Neuronal stem cell (in vitro differentiated cells): ENCODE measurements at regions not wholly inside any gene's neighbourhood (a gene's known extent, or its start where the extent isn't known, plus 50 kb on each side); places are given as distances from the start of the nearest gene placed in this dataset.

Experiments used
- DNase-seq: peaks from one replicate; pipeline ENCODE4 v3.0.0-alpha.2; 2013; ENCODE audit warnings: low spot score
- H2AFZ ChIP-seq: one replicate; pipeline ENCODE4 v1.6.1; 2013; ENCODE audit warnings: mild to moderate bottlenecking, low read length, inconsistent platforms
- H2AK5ac ChIP-seq: 2 replicates; pipeline ENCODE4 v1.6.1; 2013; ENCODE audit warnings: low read depth, mild to moderate bottlenecking, inconsistent platforms, low read length, moderate library complexity, mixed read lengths
- H2BK120ac ChIP-seq: 2 replicates; pipeline ENCODE4 v1.6.1; 2013; ENCODE audit warnings: low read depth, mild to moderate bottlenecking, inconsistent platforms, low read length, moderate library complexity, mixed read lengths
- H2BK12ac ChIP-seq: one replicate; pipeline ENCODE4 v1.6.1; 2013; ENCODE audit warnings: low read length, inconsistent platforms
- H2BK15ac ChIP-seq: 2 replicates; pipeline ENCODE4 v1.6.1; 2013; ENCODE audit warnings: mild to moderate bottlenecking, low read length, inconsistent platforms, mixed read lengths
- H2BK5ac ChIP-seq: one replicate; pipeline ENCODE4 v1.6.1; 2013; ENCODE audit warnings: inconsistent platforms, mild to moderate bottlenecking, low read length, moderate library complexity
- H3K14ac ChIP-seq: one replicate; pipeline ENCODE4 v1.6.1; 2013; ENCODE audit warnings: low read length, inconsistent platforms
- H3K18ac ChIP-seq: 2 replicates; pipeline ENCODE4 v1.6.1; 2013; ENCODE audit warnings: low read length, inconsistent platforms
- H3K23ac ChIP-seq: 2 replicates; pipeline ENCODE4 v1.6.1; 2013; ENCODE audit warnings: low read depth, mild to moderate bottlenecking, mixed read lengths, low read length, inconsistent platforms; ENCODE audit not compliant: poor library complexity
- H3K27ac ChIP-seq: replicated peaks from 3 replicates; pipeline ENCODE4 v1.5.1; 2013; ENCODE audit warnings: low read length, inconsistent platforms
- H3K27me3 ChIP-seq, 3 experiments: 2 replicates each; pipeline ENCODE4 v1.6.1; 2013; ENCODE audit warnings: low read length in 3 of 3, mild to moderate bottlenecking in 2 of 3, inconsistent platforms in 1 of 3, low read depth in 1 of 3, mixed read lengths in 1 of 3, moderate library complexity in 1 of 3; ENCODE audit not compliant: control insufficient read depth in 3 of 3, insufficient read depth in 3 of 3
- H3K36me3 ChIP-seq, 2 donors: replicated peaks in 1 of 2; 2 replicates each; pipeline ENCODE4 v1.6.1; 2013; ENCODE audit warnings: low read length in 2 of 2; ENCODE audit not compliant: control insufficient read depth in 2 of 2, insufficient read depth in 2 of 2
- H3K4ac ChIP-seq: 2 replicates; pipeline ENCODE4 v1.6.1; 2013; ENCODE audit warnings: inconsistent platforms, mild to moderate bottlenecking, low read length, moderate library complexity
- H3K4me1 ChIP-seq, 2 donors: 1 replicate in 1 of 2; 2 replicates in 1 of 2; pipeline ENCODE4 v1.6.1; 2013; ENCODE audit warnings: low read length in 2 of 2, low read depth in 1 of 2; ENCODE audit not compliant: control insufficient read depth in 2 of 2, insufficient read depth in 1 of 2
- H3K4me2 ChIP-seq: one replicate; pipeline ENCODE4 v1.6.1; 2013; ENCODE audit warnings: mild to moderate bottlenecking, low read length, inconsistent platforms; ENCODE audit not compliant: insufficient read depth, poor library complexity, severe bottlenecking
- H3K4me3 ChIP-seq, 2 donors: 2 replicates each; pipeline ENCODE4 v1.5.1; 2013; ENCODE audit warnings: low read length in 2 of 2, mild to moderate bottlenecking in 2 of 2, inconsistent platforms in 1 of 2, moderate library complexity in 1 of 2
- H3K79me1 ChIP-seq: one replicate; pipeline ENCODE4 v1.6.1; 2013; ENCODE audit warnings: low read depth, mild to moderate bottlenecking, inconsistent platforms, low read length, moderate library complexity
- H3K9ac ChIP-seq: one replicate; pipeline ENCODE4 v1.6.1; 2013; ENCODE audit warnings: mild to moderate bottlenecking, low read depth, low read length, inconsistent platforms; ENCODE audit not compliant: poor library complexity
- H3K9me3 ChIP-seq, 2 donors: replicated peaks in 1 of 2; 2 replicates each; pipeline versions ENCODE3 to v1.6.1; 2013; ENCODE audit warnings: low read length in 2 of 2, mild to moderate bottlenecking in 2 of 2, inconsistent platforms in 1 of 2, low read depth in 1 of 2, mixed read lengths in 1 of 2, moderate library complexity in 1 of 2; ENCODE audit not compliant: control insufficient read depth in 2 of 2, insufficient read depth in 1 of 2
- H4K8ac ChIP-seq: one replicate; pipeline ENCODE4 v1.6.1; 2013; ENCODE audit warnings: low read depth, mild to moderate bottlenecking, inconsistent platforms, low read length, moderate library complexity
- H4K91ac ChIP-seq: one replicate; pipeline ENCODE4 v1.6.1; 2013; ENCODE audit warnings: low read length, low read depth, mild to moderate bottlenecking, inconsistent platforms; ENCODE audit not compliant: poor library complexity
- WGBS, 2 donors: extraction: QIAGEN DNeasy Blood & Tissue Kit; methylation state at CpG; one replicate each; pipeline ENCODE4 v1.1.7; 2013; ENCODE audit warnings: missing lambda C conversion rate in 2 of 2, mixed read lengths in 1 of 2; ENCODE audit not compliant: insufficient read length in 2 of 2, insufficient replicate concordance in 1 of 2; ENCODE audit errors: extremely low coverage in 2 of 2; 5-methylcytosine and 5-hydroxymethylcytosine counted together

DNA sequence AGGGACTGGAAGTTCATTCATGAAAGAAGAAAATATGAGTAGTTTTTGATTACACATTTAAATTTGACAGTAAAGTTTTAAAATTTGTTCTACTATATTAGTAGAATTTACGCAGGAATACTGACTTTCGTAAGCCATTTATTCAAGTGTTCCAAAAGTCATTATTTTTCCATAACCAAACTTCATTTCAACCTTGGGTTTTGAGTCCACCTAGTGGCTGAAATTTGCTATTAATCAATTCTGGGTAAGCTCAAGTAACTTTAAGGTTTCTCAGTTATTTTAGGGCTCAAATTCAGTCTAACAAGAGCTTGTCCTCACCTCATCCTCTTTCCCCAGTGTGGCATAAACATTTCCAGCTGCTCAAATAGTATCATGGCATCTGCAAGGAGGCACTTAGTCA lies 175.4 kb downstream of the SH3BGRL start:
- WGBS, 2 donors, result no CpG with 5 or more reads among the region's 2 CpGs
- Histone ChIP-seq H2AK5ac (no peak overlapping the region), H3K4me2 (no peak overlapping the region), H3K18ac (no peak overlapping the region), H2BK12ac (no peak overlapping the region), H3K4me1 (no peaks in the 10 kb centered on the region), H3K27me3 (no peaks in the 10 kb centered on the region), H3K4ac (no peak overlapping the region), H3K36me3 (no peaks in the 10 kb centered on the region), H3K9ac (no peak overlapping the region), H4K91ac (no peak overlapping the region), H3K23ac (no peak overlapping the region), H4K8ac (no peak overlapping the region), H2BK5ac (no peak overlapping the region), H2BK120ac (no peak overlapping the region), H2AFZ (no peak overlapping the region), H3K27ac (no peak overlapping the region), H3K79me1 (no peaks in the 10 kb centered on the region), H3K14ac (no peak overlapping the region), H3K4me3 (no peak overlapping the region), H2BK15ac (no peak overlapping the region), H3K9me3 (no peaks in the 10 kb centered on the region)
- peak; percentile 8 for DNase-seq

DNA sequence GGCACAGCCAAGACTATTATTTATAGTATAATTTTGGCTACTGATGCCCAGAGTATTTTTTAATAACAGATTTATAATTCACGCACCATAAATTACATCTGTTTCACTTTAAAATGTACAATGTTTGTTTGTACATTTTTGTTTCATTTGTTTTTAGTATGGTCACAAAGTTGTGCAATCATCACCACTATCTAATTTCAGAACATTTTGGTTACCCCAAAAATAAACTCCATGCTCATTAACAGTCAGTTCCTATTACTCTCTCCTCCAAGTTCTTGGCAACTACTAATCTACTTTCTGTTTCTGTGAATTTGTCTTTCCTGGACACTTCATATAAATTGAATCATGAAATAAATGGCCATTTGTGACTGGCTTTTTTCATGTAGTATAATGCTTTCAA lies 176.7 kb downstream of the SH3BGRL start:
- DNase-seq, result no peak
- Histone ChIP-seq H3K4me3 (no peak overlapping the region), H2BK120ac (no peak overlapping the region), H3K27me3 (no peaks in the 10 kb centered on the region), H3K9me3 (no peaks in the 10 kb centered on the region), H3K14ac (no peak overlapping the region), H3K4me2 (no peak overlapping the region), H3K9ac (no peak overlapping the region), H3K4ac (no peak overlapping the region), H2AFZ (no peak overlapping the region), H3K4me1 (no peaks in the 10 kb centered on the region), H4K91ac (no peak overlapping the region), H3K18ac (no peak overlapping the region), H2BK15ac (no peak overlapping the region), H2AK5ac (no peak overlapping the region), H4K8ac (no peak overlapping the region), H2BK5ac (no peak overlapping the region), H2BK12ac (no peak overlapping the region), H3K27ac (no peak overlapping the region), H3K36me3 (no peaks in the 10 kb centered on the region), H3K79me1 (no peaks in the 10 kb centered on the region), H3K23ac (no peak overlapping the region)
- no CpG with 5 or more reads among the region's 1 CpG for WGBS, 2 donors

DNA sequence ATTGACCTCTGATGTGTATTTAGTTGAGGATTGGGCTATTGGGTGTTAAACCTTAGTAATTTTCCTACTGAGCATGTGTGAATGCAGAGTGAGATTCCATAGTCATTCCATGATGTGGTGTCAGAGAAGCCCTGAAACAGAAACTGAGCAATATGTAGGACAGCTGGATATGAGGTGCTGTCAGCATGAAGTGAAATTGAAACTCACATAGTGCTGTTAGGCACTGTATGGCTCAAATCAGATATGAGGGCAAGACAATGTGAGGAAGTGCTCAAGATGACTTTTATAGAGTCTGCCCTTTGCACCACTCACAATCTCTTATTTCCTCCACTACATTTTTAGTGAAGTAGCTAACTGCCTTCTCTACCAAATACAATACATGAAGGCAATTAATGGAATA lies 188.3 kb downstream of the SH3BGRL start:
- Histone ChIP-seq H3K9ac (no peak overlapping the region), H3K4me1 (no peaks in the 10 kb centered on the region), H3K14ac (no peak overlapping the region), H3K23ac (no peak overlapping the region), H4K8ac (no peak overlapping the region), H2BK15ac (no peak overlapping the region), H3K18ac (no peak overlapping the region), H3K27me3 (no peaks in the 10 kb centered on the region), H2AFZ (no peak overlapping the region), H3K4me3 (no peak overlapping the region), H2BK120ac (no peak overlapping the region), H3K9me3 (no peaks in the 10 kb centered on the region), H3K4me2 (no peak overlapping the region), H3K36me3 (no peaks in the 10 kb centered on the region), H3K79me1 (no peaks in the 10 kb centered on the region), H3K4ac (no peak overlapping the region), H4K91ac (no peak overlapping the region), H2BK5ac (no peak overlapping the region), H2BK12ac (no peak overlapping the region), H3K27ac (no peak overlapping the region), H2AK5ac (no peak overlapping the region)
- DNase-seq, result no peak

DNA sequence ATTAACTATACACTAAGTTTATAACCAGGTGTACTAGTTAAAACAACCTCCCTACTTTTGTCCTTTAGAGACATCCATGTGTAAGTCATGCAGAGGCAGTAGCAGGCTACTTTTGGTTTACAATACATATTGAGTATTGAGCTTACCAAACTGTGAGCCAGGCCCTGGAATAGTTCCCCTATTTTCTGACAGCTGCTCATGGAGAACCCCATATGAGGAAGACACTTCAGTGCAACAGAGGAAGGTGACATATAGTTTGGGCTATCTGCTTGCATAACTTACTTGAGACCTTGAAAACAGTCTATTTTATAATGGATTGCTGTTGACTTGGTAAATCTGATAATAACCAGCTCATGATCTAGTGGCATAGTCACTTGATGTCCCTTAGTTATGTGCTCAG lies 190.5 kb downstream of the SH3BGRL start:
- no peak overlapping the region for H3K23ac ChIP-seq
- H3K4me1 ChIP-seq, result no peaks in the 10 kb centered on the region
- H3K27me3 ChIP-seq, result no peaks in the 10 kb centered on the region
- no peak overlapping the region for H4K91ac ChIP-seq
- no peak overlapping the region for H3K14ac ChIP-seq
- no peak overlapping the region for H3K4me2 ChIP-seq
- no peak overlapping the region for H2AK5ac ChIP-seq
- no peak overlapping the region for H2AFZ ChIP-seq
- H2BK5ac ChIP-seq, result no peak overlapping the region
- no peak overlapping the region for H2BK120ac ChIP-seq
- no peak overlapping the region for H2BK15ac ChIP-seq
- no peak overlapping the region for H4K8ac ChIP-seq
- H3K9ac ChIP-seq, result no peak overlapping the region
- no peak overlapping the region for H3K4me3 ChIP-seq
- no peak overlapping the region for H2BK12ac ChIP-seq
- H3K79me1 ChIP-seq, result no peaks in the 10 kb centered on the region
- no peak overlapping the region for H3K18ac ChIP-seq
- H3K36me3 ChIP-seq, result no peaks in the 10 kb centered on the region
- no peak overlapping the region for H3K4ac ChIP-seq
- DNase-seq, result no peak
- H3K9me3 ChIP-seq, result no peaks in the 10 kb centered on the region
- H3K27ac ChIP-seq, result no peak overlapping the region
